ENCODE measurements at regions not wholly inside any gene's neighbourhood (a gene's known extent, or its start where the extent isn't known, plus 50 kb on each side); places are given as distances from the start of the nearest gene placed in this dataset.
"Not testable (repeated sequence)": the region's sequence is repeated elsewhere in the genome, so short reads cannot be mapped to it uniquely, and the experiment has no call there.

GRCh38 chr1:199875337-199875736, 152.2 kb upstream of the NR5A2 start:
- DNase-seq = no peak

GRCh38 chr1:199875856-199876255, 151.7 kb upstream of the NR5A2 start:
- DNase-seq = no peak

DNA sequence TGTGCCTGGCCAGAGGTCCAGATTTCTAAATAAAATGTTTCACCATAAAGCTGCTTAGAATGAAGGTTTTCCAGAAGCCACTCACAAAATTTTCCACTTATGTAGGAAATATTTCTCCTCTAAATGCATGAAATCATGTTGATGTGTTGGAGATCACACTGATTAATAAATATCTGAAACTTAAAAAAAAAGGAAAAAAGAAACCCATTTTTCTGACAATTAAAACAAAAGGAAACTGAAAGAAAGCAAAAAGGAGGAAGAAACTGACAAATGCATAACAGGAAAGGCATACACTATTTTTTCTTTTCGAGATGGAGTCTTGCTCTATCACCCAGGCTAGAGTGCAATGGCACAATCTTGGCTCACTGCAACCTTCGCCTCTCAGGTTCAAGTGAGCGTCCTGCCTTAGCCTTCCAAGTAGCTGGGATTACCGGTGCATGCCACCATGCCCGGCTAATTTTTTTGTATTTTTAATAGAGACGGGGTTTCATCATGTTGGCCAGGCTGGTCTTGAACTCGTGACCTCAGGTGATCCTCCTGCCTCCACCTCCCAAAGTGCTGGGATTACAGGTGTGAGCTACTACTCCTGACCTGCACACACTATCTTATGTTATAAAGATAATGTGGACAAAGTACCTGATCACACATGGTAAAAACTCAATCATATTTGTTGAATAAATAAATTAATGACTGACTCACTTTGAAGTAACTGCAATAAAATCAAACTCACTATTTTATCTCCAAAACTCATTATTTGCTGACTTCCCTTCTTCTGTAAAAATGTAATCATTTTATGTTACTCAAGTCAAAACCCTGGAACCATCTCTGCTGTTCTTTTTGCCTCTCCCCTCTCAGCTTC, 149.8 kb upstream of the NR5A2 start:
- DNase-seq = no peak

GRCh38 chr1:199878823-199879222, 148.7 kb upstream of the NR5A2 start:
- no peak for DNase-seq

DNA sequence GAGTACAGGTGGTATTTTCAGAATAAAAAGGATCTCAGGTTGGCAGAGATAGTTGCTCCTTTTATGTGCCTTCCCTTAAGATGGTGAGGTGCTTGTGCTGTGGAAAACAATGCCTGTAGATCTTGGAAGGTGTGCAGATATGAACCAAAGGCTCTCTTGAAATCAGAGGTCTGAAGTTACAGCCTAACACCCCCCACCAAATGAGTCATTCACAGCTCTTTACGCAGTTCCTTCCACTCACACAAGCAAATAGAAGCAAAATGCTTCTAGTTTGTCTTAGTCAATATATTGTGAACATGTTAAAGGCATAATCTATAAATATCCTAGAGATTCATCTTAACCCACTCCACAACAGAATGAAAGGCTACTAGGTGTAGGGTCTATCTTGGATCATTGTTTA, 128.9 kb upstream of the NR5A2 start:
- DNase-seq = no peak

GRCh38 chr1:199901341-199901740, 126.2 kb upstream of the NR5A2 start:
- DNase-seq = no peak

DNA sequence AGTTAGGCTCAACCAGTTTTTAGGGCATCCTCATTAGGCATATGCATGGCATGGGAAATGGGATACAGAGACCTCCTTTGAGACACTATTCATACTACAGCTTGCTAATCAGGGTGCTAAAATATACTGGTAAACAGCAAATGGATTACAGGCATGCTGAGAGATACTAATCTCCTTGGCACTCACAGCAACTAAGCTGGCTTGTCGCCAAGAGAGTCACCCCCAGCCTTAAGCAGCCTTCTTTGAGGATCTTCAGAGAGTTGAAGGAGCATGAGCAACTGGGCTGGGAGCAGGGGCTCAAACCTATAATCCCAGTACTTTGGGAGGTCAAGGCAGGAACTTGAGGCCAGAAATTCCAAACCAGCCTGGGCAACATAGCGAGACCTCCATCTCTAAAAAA, 120.1 kb upstream of the NR5A2 start:
- DNase-seq = no peak

DNA sequence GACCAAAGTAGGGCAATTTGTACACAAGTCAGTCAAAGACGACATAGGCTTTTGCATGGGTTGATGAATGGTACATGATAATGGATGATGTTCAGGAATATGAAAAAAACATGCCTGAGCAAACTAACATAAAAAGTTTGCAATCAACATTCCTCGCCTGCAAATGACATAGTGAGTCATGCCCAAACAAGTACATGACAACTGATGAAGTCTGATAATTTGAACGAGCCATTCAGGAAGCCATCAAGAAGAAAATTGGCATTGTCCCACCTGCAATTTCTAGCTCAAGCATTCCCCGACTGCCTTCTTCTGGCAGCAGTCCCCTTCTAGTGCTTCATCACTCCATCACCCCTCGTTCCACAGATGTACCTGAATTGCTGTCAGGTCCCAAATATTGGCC, 118.4 kb upstream of the NR5A2 start:
- no peak for DNase-seq

- DNase-seq = no peak
These were observed 114.2 kb upstream of the NR5A2 start for GRCh38 chr1:199913318-199913717.

GRCh38 chr1:199914546-199914945, 113.0 kb upstream of the NR5A2 start:
- DNase-seq = no peak

DNA sequence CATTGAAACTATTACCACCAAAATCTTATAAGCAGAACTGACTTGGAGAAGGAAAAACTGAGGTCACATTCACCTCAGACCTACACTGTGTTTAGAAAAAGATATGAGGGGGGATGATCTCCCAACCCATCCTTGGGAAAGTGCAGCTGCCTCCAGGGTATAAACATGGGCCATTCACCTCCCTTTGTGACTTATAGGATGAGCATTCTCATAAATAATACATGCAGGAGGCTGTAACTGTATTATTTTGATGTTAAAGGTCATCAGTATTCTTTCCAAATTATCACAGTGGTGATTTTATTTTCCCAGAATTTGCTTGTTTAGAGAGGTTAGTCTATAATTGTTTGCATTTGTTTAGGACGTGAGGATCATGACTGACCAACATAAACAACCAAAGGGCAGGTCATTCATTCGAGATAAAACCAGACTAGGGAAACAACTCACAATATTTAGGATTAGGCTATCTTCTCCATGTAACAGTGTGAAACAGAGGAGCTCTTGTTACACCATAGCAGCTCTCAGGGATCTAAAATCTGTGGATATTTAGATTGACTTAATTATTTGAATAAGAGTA, 109.2 kb upstream of the NR5A2 start:
- DNase-seq = no peak

DNA sequence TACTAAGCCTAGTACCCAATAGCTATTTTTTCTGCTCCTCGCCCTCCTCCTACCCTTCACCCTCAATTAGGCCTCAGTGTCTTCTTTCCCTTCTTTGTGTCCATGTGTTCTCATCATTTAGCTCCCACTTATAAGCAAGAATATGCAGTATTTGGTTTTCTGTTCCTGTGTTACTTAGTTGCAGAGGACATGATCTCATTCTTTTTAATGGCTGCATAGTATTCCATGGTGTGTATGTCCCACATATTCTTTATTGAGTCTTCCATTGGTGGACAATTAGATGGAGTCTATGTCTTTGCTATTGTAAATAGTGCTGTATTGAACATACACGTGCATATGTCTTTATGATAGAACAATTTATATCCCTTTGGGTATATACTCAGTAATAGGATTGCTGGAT, 106.9 kb upstream of the NR5A2 start:
- DNase-seq = no peak

- no peak for DNase-seq
These were observed 98.0 kb upstream of the NR5A2 start for GRCh38 chr1:199929556-199929955.

DNA sequence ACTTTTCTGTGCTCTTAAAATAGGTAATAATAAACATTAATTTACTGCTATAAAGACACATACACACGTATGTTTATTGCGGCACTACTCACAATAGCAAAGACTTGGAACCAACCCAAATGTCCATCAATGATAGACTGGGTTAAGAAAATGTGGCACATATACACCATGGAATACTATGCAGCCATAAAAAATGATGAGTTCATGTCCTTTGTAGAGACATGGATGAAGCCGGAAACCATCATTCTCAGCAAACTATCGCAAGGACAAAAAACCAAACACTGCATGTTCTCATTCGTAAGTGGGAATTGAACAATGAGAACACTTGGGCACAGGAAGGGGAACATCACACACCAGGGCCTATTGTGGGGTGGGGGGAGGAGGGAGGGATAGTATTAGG, 97.4 kb upstream of the NR5A2 start:
- DNase-seq = not testable (repeated sequence)

GRCh38 chr1:199931666-199932377, 95.7 kb upstream of the NR5A2 start:
- DNase-seq = no peak

- no peak for DNase-seq
These were observed 95.0 kb upstream of the NR5A2 start for GRCh38 chr1:199932462-199932861.

DNA sequence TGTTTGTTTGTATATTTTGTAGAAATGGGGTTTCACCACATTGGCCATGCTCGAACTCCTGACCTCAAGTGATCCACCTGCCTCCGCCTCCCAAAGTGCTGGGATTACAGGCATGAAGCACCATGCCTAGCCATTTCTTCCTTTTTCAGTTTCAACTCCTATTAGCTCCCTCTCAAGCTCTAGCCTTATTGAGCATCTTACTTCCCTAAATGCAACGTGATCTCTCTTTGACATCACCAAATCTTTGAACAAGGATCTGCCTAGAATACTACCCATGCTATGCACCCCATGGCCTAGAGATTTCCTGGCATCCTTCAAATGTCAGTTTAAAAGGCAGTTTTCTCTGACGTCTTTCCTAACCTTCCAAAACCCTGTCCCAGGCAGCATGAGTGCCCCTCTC, 91.1 kb upstream of the NR5A2 start:
- no peak for DNase-seq

DNA sequence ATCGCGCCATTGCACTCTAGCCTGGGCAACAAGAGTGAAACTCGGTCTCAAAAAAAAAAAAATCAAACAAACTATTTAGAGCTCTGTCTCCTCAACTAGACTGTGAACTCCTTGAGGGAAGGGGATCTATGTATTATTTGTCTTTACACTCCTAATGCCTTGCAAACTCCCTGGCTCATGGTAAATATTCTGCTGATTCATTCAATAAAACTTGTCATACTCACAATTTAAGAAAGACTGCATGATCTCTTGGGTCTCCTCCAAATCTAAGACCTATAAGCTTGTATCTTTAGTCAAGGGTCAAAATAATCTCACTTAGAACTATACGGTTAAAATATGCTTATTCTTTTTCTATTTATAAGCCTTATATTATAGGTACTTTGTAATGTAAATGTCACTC, 90.3 kb upstream of the NR5A2 start:
- no peak for DNase-seq

- DNase-seq = no peak
These were observed 89.8 kb upstream of the NR5A2 start for GRCh38 chr1:199937661-199938060.

DNA sequence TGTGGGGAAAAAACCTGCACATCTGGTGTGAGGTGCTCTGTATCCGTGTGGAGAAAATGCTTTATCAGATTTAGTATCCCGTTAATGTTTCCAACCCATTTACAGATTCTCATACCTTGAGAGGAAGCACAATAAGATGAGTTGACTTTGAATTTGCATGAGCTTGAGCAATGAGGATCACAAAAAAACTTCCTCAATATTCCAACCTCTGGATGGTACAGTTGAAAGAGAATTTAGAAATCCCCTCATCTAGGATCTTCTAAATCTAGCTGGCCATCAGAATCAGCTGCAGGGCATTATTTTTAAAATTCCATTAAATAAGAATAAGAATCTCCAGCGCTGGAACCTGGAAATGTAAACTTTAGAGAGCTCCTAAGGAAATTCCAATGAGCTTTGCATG, 82.5 kb upstream of the NR5A2 start:
- DNase-seq = no peak

- DNase-seq = no peak
These were observed 81.9 kb upstream of the NR5A2 start for GRCh38 chr1:199945591-199945990.

- DNase-seq = no peak
These were observed 81.0 kb upstream of the NR5A2 start for GRCh38 chr1:199946305-199947155.

- DNase-seq = no peak
These were observed 78.8 kb upstream of the NR5A2 start for GRCh38 chr1:199948587-199949280.

All from activated CD4-positive, CD25-positive, alpha-beta regulatory T cell treated with anti-CD3 and anti-CD28 coated beads, Interleukin-2, amount 50 U/mL, for 72 hours (primary cell).